ENCODE measurements at regions not wholly inside any gene's neighbourhood (a gene's known extent, or its start where the extent isn't known, plus 50 kb on each side); places are given as distances from the start of the nearest gene placed in this dataset.

DNA sequence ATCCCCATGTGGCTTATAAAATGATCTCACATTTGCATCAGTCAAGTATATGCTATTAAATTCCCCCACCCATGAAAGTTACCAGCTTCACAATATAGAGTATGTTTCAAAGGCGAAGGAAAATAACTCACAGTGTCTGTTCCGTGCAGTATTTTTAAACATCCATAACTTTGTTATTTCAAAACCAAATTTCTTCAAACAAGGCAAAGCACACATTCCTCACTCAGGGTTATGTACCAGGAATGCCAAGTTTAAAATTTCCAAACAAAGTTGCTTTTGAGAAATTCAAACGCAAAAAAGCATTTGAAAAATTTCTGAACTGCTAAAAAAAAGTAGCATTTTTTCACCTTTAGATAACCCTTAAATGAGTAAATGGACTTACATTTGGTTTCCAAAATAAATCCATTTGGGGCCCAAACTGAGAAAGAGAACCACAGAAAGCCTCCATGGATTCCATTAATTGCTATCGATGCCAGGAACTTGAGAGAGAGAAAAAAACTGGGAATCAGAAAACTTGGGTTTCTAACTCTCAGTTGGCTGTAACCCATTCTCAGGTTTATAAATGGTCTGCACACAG, 149.5 kb downstream of the SLC30A10 start:
- TF ChIP-seq, protein P1, sequence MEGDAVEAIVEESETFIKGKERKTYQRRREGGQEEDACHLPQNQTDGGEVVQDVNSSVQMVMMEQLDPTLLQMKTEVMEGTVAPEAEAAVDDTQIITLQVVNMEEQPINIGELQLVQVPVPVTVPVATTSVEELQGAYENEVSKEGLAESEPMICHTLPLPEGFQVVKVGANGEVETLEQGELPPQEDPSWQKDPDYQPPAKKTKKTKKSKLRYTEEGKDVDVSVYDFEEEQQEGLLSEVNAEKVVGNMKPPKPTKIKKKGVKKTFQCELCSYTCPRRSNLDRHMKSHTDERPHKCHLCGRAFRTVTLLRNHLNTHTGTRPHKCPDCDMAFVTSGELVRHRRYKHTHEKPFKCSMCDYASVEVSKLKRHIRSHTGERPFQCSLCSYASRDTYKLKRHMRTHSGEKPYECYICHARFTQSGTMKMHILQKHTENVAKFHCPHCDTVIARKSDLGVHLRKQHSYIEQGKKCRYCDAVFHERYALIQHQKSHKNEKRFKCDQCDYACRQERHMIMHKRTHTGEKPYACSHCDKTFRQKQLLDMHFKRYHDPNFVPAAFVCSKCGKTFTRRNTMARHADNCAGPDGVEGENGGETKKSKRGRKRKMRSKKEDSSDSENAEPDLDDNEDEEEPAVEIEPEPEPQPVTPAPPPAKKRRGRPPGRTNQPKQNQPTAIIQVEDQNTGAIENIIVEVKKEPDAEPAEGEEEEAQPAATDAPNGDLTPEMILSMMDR (IDR thresholded peaks at IDR 0.05 in 4 of 5, conservative IDR thresholded peaks at IDR 0.05 in 1 of 5) = no peak
- no peak for TF ChIP-seq POLR2A (IDR thresholded peaks at IDR 0.05)
